ENCODE measurements at regions not wholly inside any gene's neighbourhood (a gene's known extent, or its start where the extent isn't known, plus 50 kb on each side); places are given as distances from the start of the nearest gene placed in this dataset.

- TF ChIP-seq NRF1 (IDR thresholded peaks at IDR 0.05; ENCODE audit: low read depth, low read length) (no peak), RCOR1 (IDR thresholded peaks at IDR 0.05; ENCODE audit: low read length) (no peak)
- TF ChIP-seq, protein P1, sequence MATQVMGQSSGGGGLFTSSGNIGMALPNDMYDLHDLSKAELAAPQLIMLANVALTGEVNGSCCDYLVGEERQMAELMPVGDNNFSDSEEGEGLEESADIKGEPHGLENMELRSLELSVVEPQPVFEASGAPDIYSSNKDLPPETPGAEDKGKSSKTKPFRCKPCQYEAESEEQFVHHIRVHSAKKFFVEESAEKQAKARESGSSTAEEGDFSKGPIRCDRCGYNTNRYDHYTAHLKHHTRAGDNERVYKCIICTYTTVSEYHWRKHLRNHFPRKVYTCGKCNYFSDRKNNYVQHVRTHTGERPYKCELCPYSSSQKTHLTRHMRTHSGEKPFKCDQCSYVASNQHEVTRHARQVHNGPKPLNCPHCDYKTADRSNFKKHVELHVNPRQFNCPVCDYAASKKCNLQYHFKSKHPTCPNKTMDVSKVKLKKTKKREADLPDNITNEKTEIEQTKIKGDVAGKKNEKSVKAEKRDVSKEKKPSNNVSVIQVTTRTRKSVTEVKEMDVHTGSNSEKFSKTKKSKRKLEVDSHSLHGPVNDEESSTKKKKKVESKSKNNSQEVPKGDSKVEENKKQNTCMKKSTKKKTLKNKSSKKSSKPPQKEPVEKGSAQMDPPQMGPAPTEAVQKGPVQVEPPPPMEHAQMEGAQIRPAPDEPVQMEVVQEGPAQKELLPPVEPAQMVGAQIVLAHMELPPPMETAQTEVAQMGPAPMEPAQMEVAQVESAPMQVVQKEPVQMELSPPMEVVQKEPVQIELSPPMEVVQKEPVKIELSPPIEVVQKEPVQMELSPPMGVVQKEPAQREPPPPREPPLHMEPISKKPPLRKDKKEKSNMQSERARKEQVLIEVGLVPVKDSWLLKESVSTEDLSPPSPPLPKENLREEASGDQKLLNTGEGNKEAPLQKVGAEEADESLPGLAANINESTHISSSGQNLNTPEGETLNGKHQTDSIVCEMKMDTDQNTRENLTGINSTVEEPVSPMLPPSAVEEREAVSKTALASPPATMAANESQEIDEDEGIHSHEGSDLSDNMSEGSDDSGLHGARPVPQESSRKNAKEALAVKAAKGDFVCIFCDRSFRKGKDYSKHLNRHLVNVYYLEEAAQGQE (IDR thresholded peaks at IDR 0.05; ENCODE audit: low read depth, low read length): no peak
These were observed 60.9 kb upstream of the CLCN4 start (continued) for GRCh38 chrX:10095698-10096432.

DNA sequence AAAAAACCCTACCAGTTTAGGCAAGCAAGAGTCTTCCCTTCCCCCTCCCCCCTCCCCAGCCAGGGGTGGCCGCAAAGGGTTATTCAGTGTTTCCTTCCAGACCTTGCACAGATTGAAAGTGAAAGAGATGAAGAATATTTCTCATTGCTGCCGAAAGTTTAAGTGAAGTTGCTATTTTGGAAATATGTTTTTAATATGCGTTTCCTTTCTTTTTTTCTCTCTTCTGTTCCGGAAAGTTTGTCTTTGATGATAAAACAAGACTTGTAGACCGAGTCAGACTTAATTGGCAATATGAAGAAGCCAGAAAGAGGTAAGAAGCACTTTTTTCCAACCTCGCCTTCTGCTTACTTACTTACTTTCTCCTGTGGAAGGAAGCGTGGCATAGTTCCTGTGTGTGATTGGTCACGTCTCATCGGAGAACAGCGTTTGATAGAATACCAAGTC, 58.5 kb upstream of the CLCN4 start:
- CTCF ChIA-PET: interaction anchor here (1.1 kb wide), 1 partner anchor 21 kb away, joined by 4 read pairs; no protein-coding TSS in a partner anchor
- no peaks in the 10 kb centered on the region for H3F3A ChIP-seq (replicated peaks; ENCODE audit: insufficient read depth)
- no peak overlapping the region for H3K4me2 ChIP-seq
- no peak overlapping the region for H2AFZ ChIP-seq (ENCODE audit: low read depth)
- no peak overlapping the region for H3K9ac ChIP-seq
- no peaks in the 10 kb centered on the region for H3K9me3 ChIP-seq
- peaks cover 0 to 2% of the 10 kb centered on the region in 2 experiments for H3K36me3 ChIP-seq (replicated peaks in 1 of 2; ENCODE audit: control insufficient read depth in 1 of 2, insufficient read depth in 2 of 2, low read length in 1 of 2)
- H4K20me1 ChIP-seq (ENCODE audit: insufficient read depth): no peaks in the 10 kb centered on the region
- H3K9me2 ChIP-seq: no peaks in the 10 kb centered on the region
- 56% methylated on average over 10 of the region's 10 CpGs for WGBS (ENCODE audit: low lambda C conversion rate)
- no peaks in the 10 kb centered on the region for H3K4me1 ChIP-seq (ENCODE audit: control insufficient read depth in 1 of 2, insufficient read depth in 2 of 2, low read depth in 1 of 2, low read length in 1 of 2)
- POLR2A ChIA-PET: no interaction called here
- TF ChIP-seq, protein P2, sequence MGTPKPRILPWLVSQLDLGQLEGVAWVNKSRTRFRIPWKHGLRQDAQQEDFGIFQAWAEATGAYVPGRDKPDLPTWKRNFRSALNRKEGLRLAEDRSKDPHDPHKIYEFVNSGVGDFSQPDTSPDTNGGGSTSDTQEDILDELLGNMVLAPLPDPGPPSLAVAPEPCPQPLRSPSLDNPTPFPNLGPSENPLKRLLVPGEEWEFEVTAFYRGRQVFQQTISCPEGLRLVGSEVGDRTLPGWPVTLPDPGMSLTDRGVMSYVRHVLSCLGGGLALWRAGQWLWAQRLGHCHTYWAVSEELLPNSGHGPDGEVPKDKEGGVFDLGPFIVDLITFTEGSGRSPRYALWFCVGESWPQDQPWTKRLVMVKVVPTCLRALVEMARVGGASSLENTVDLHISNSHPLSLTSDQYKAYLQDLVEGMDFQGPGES (IDR thresholded peaks at IDR 0.05; ENCODE audit: low read depth, low read length): no peak
- no peak for TF ChIP-seq YY1 (IDR thresholded peaks at IDR 0.05; ENCODE audit: low read depth)
- TF ChIP-seq, protein P3, sequence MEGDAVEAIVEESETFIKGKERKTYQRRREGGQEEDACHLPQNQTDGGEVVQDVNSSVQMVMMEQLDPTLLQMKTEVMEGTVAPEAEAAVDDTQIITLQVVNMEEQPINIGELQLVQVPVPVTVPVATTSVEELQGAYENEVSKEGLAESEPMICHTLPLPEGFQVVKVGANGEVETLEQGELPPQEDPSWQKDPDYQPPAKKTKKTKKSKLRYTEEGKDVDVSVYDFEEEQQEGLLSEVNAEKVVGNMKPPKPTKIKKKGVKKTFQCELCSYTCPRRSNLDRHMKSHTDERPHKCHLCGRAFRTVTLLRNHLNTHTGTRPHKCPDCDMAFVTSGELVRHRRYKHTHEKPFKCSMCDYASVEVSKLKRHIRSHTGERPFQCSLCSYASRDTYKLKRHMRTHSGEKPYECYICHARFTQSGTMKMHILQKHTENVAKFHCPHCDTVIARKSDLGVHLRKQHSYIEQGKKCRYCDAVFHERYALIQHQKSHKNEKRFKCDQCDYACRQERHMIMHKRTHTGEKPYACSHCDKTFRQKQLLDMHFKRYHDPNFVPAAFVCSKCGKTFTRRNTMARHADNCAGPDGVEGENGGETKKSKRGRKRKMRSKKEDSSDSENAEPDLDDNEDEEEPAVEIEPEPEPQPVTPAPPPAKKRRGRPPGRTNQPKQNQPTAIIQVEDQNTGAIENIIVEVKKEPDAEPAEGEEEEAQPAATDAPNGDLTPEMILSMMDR (IDR thresholded peaks at IDR 0.05): no peak
- TF ChIP-seq NRF1 (IDR thresholded peaks at IDR 0.05; ENCODE audit: low read depth, low read length): no peak
- TF ChIP-seq TCF12 (IDR thresholded peaks at IDR 0.05): no peak
- no peak overlapping the region for H3K27ac ChIP-seq (ENCODE audit: low read depth in 2 of 2, low read length in 1 of 2)
- no peaks in the 10 kb centered on the region; the same call in 1 of the 2 replicates for H3K27me3 ChIP-seq (ENCODE audit: insufficient read depth)
- DNase-seq: no peak
- H3K4me3 ChIP-seq (ENCODE audit: low read depth in 2 of 2, low read length in 1 of 2): no peak overlapping the region
- H3K79me2 ChIP-seq (ENCODE audit: insufficient read depth): no peaks in the 10 kb centered on the region

Data from SK-N-SH (cell line).